ENCODE measurements at regions not wholly inside any gene's neighbourhood (a gene's known extent, or its start where the extent isn't known, plus 50 kb on each side); places are given as distances from the start of the nearest gene placed in this dataset.

DNA sequence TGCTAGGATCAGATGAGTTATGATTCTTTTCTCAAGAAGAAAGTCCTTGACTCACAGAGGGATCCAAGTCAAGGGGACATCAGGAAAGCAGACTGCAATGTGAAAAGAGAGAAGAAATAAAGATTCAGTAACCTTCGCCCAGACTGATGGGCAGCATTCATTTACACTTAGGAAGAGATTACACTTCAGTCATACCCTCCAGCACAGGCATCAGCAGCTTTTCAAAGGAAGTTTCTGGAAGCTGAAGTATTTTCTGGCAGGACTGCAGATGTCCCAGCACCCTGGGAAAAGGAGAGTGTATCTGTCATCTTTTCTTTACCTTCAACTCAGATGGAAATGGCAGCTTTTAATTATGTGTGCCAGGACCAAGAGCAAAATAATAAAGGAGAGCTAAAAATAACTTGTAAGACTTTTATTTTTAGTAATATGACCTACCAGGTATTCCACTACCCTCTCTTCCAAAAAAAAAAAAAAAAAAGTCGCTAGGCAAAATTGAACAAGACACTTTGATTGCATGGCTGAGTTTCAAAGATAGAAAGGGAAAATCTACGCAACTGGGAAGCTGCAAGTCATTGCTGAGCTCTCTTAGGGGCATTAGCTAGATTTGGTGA, 712.1 kb downstream of the EPM2A start:
- no peak for TF ChIP-seq EZH2 (IDR thresholded peaks at IDR 0.05)
- TF ChIP-seq POLR2AphosphoS5 (IDR thresholded peaks at IDR 0.05; ENCODE audit: borderline replicate concordance, low read depth, low read length): no peak
- no peak for TF ChIP-seq FOXP2 (optimal IDR thresholded peaks at IDR 0.05; ENCODE audit: control extremely low read depth, extremely low read length, insufficient read depth)

Data from SK-N-MC (cell line).